SK-N-SH treated with all-trans-retinoic acid at 6 μM for 48 hours (cell line): ENCODE measurements at regions not wholly inside any gene's neighbourhood (a gene's known extent, or its start where the extent isn't known, plus 50 kb on each side); places are given as distances from the start of the nearest gene placed in this dataset.

Source experiments
- ZNF565 ChIP-seq: fragments of 450-650 bp; formaldehyde crosslinking; conservative IDR thresholded peaks from 2 replicates; pipeline ENCODE4 v1.5.0; 2020; ENCODE audit warnings: low read depth, mild to moderate bottlenecking, moderate library complexity
- ZNF8 ChIP-seq: fragments of 450-650 bp; formaldehyde crosslinking; IDR thresholded peaks from 2 replicates; pipeline ENCODE4 v1.5.0; 2020; ENCODE audit warnings: mild to moderate bottlenecking, moderate library complexity

DNA sequence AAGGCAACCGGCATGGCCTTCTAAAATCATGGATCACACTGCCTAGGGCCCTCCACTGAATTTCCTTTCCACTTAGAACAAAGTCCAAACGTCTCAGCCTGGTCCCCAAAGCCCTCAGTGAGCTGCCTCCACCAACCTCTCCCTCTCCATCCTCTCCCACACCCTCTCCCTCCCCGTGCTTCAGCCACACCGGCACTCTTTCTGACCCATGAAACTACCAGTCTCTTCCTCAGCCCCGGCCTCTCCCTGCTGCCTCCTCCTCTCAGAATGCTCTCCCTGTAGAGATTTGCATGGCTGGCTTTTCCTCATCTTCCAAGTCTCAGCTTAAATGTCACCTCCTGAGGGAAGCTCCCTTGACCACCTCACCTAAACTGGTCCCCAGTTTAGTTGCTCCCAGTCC, 219.0 kb upstream of the ZMIZ1 start:
- TF ChIP-seq ZNF565 (CRISPR knock-in tag) = no peak
- TF ChIP-seq ZNF8 = no peak
